ENCODE measurements at regions not wholly inside any gene's neighbourhood (a gene's known extent, or its start where the extent isn't known, plus 50 kb on each side); places are given as distances from the start of the nearest gene placed in this dataset.
A peak's percentile ranks its signal among the peaks of the same experiment; 100 is the strongest.

DNA sequence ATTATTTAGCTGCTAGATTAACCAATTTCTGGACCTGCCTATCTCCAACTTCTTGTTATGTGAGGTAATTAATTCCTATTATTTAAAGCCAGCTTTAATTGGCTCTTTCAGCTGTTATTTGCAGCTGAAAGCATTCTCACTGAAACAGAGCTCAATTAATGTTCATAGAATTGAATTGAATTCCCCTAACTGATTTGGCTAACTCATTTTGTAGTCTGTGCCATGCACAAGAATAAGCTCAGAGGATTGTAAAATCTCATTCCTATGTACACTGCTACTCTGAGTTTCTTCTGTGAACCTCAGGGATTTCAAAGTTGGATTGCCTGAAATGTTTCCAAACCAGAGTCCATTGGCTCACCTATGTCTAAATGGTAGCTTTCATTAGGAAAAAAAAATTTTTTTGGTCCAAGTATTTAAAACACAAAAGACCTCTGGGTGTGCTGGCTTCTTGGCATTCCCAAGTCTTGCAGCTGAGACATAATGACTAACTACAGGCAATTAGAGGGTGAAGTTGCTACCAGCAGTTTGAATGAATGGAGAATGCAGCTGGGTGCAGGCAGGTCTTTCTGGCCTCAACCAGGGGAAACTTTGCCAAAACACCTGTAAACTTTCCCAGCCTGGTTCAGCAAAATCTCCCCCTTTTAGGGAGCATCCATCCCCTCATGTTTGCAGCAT is 134.3 kb downstream of the EDEM1 start:
- Histone ChIP-seq H3K36me3 (replicated peaks in 1 of 2; ENCODE audit: control insufficient read depth in 2 of 2, insufficient read depth in 2 of 2, low read length in 2 of 2) (no peaks in the 10 kb centered on the region), H3K9ac (ENCODE audit: low read depth, low read length, poor library complexity) (no peak overlapping the region), H3K4me2 (ENCODE audit: insufficient read depth, low read length, poor library complexity, severe bottlenecking) (no peak overlapping the region), H3K27ac (replicated peaks; ENCODE audit: low read length) (peak overlapping the region; percentile 34), H2BK120ac (ENCODE audit: low read depth, low read length) (no peak overlapping the region), H4K91ac (ENCODE audit: low read depth, low read length, poor library complexity) (no peak overlapping the region), H2AFZ (ENCODE audit: low read length) (no peak overlapping the region), H3K27me3 (ENCODE audit: control insufficient read depth in 3 of 3, insufficient read depth in 3 of 3, low read depth in 1 of 3, low read length in 3 of 3) (no peaks in the 10 kb centered on the region), H3K9me3 (replicated peaks in 1 of 2; ENCODE audit: control insufficient read depth in 2 of 2, insufficient read depth in 1 of 2, low read depth in 1 of 2, low read length in 2 of 2) (no peaks in the 10 kb centered on the region), H2BK5ac (ENCODE audit: low read length) (no peak overlapping the region), H3K4me3 (ENCODE audit: low read length in 2 of 2) (no peak overlapping the region), H3K14ac (ENCODE audit: low read length) (no peak overlapping the region), H4K8ac (ENCODE audit: low read depth, low read length) (no peak overlapping the region), H3K4ac (ENCODE audit: low read length) (no peak overlapping the region), H2AK5ac (ENCODE audit: low read depth, low read length) (no peak overlapping the region), H2BK12ac (ENCODE audit: low read length) (no peak overlapping the region), H3K18ac (ENCODE audit: low read length) (no peak overlapping the region), H3K79me1 (ENCODE audit: low read depth, low read length) (no peaks in the 10 kb centered on the region), H3K4me1 (ENCODE audit: control insufficient read depth in 2 of 2, insufficient read depth in 1 of 2, low read depth in 1 of 2, low read length in 2 of 2) (peaks cover 0 to 5% of the 10 kb centered on the region in 2 donors), H3K23ac (ENCODE audit: low read depth, low read length, poor library complexity) (no peak overlapping the region), H2BK15ac (ENCODE audit: low read length) (no peak overlapping the region)
- no peak for DNase-seq (ENCODE audit: low spot score)

DNA sequence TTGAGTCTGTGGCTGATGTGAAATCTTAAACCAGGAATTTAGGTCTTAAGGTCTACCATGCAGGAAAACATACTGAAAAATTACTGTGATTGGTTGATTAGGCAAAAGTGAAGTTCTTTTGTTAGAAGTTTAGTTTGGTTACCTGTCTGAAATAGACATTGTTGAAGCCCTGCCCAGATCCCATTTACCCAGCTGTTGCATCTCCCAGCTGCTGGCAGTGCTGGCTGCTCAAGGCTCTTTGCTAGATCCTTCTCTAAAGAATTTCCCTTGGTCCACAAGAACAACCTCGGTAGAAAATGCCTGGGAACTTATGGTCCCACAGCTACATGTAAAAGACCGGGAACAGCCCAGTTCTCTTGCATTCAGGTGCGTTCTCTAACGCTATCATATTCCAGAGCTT is 137.3 kb downstream of the EDEM1 start:
- H3K18ac ChIP-seq (ENCODE audit: low read length) = no peak overlapping the region
- no peak for DNase-seq (ENCODE audit: low spot score)

DNA sequence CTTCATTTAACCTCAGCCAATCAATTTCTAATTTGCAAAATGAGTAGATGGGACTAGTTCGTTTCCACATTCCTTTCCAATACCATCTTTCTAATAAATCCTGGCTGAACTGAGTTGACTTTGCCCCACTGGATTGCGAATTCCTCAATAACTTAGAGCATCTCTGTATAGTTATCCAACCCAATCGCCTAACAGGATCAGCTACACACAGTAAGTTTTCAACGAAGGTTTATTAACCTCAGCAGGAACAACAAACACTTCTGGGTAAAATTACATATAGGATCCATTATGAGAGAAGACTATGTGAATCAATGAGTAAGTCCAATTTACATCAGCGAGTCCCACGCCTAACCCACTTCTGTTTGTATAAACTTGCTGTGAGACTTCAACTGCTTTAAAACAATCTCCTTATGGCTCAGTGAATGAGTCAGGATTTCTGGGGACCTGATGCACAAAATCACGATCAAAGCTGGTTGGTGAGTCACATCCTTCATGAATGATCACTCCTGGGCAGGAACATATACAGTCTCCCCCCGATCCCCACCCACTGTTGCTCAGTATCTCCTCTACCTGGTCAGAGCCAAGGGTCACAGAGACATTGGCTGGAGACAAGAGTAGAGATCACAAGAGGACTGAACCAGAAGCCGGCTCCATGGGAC is 142.8 kb downstream of the EDEM1 start:
- H2BK5ac ChIP-seq (ENCODE audit: low read length) = no peak overlapping the region
- no peaks in the 10 kb centered on the region for H3K9me3 ChIP-seq (replicated peaks in 1 of 2; ENCODE audit: control insufficient read depth in 2 of 2, insufficient read depth in 1 of 2, low read depth in 1 of 2, low read length in 2 of 2)
- H2BK15ac ChIP-seq (ENCODE audit: low read length) = no peak overlapping the region
- no peak overlapping the region for H2AFZ ChIP-seq (ENCODE audit: low read length)
- no peaks in the 10 kb centered on the region for H3K36me3 ChIP-seq (replicated peaks in 1 of 2; ENCODE audit: control insufficient read depth in 2 of 2, insufficient read depth in 2 of 2, low read length in 2 of 2)
- H3K27me3 ChIP-seq (ENCODE audit: control insufficient read depth in 3 of 3, insufficient read depth in 3 of 3, low read depth in 1 of 3, low read length in 3 of 3) = no peaks in the 10 kb centered on the region
- no peak overlapping the region for H2AK5ac ChIP-seq (ENCODE audit: low read depth, low read length)
- no peak for DNase-seq (ENCODE audit: low spot score)
- H3K4me1 ChIP-seq (ENCODE audit: control insufficient read depth in 2 of 2, insufficient read depth in 1 of 2, low read depth in 1 of 2, low read length in 2 of 2) = no peaks in the 10 kb centered on the region
- no CpG with 5 or more reads among the region's 9 CpGs for WGBS, 2 donors (ENCODE audit: extremely low coverage in 2 of 2, insufficient read length in 2 of 2, insufficient replicate concordance in 1 of 2)
- no peak overlapping the region for H4K91ac ChIP-seq (ENCODE audit: low read depth, low read length, poor library complexity)
- no peak overlapping the region for H3K27ac ChIP-seq (replicated peaks; ENCODE audit: low read length)
- H3K23ac ChIP-seq (ENCODE audit: low read depth, low read length, poor library complexity) = no peak overlapping the region
- H4K8ac ChIP-seq (ENCODE audit: low read depth, low read length) = no peak overlapping the region
- no peak overlapping the region for H3K18ac ChIP-seq (ENCODE audit: low read length)
- H2BK12ac ChIP-seq (ENCODE audit: low read length) = no peak overlapping the region
- no peaks in the 10 kb centered on the region for H3K79me1 ChIP-seq (ENCODE audit: low read depth, low read length)
- H3K14ac ChIP-seq (ENCODE audit: low read length) = no peak overlapping the region
- no peak overlapping the region for H3K4ac ChIP-seq (ENCODE audit: low read length)
- no peak overlapping the region for H2BK120ac ChIP-seq (ENCODE audit: low read depth, low read length)
- H3K4me3 ChIP-seq (ENCODE audit: low read length in 2 of 2) = no peak overlapping the region
- no peak overlapping the region for H3K9ac ChIP-seq (ENCODE audit: low read depth, low read length, poor library complexity)
- no peak overlapping the region for H3K4me2 ChIP-seq (ENCODE audit: insufficient read depth, low read length, poor library complexity, severe bottlenecking)

More for the DNA sequence above, 137.3 kb downstream of the EDEM1 start:
- Histone ChIP-seq H2BK120ac (ENCODE audit: low read depth, low read length) (no peak overlapping the region), H3K79me1 (ENCODE audit: low read depth, low read length) (no peaks in the 10 kb centered on the region), H2AFZ (ENCODE audit: low read length) (no peak overlapping the region), H3K27me3 (ENCODE audit: control insufficient read depth in 3 of 3, insufficient read depth in 3 of 3, low read depth in 1 of 3, low read length in 3 of 3) (no peaks in the 10 kb centered on the region), H4K91ac (ENCODE audit: low read depth, low read length, poor library complexity) (no peak overlapping the region), H3K36me3 (replicated peaks in 1 of 2; ENCODE audit: control insufficient read depth in 2 of 2, insufficient read depth in 2 of 2, low read length in 2 of 2) (no peaks in the 10 kb centered on the region), H3K9ac (ENCODE audit: low read depth, low read length, poor library complexity) (no peak overlapping the region), H2BK5ac (ENCODE audit: low read length) (no peak overlapping the region), H3K14ac (ENCODE audit: low read length) (no peak overlapping the region), H2BK12ac (ENCODE audit: low read length) (no peak overlapping the region), H3K4me2 (ENCODE audit: insufficient read depth, low read length, poor library complexity, severe bottlenecking) (no peak overlapping the region), H3K4me1 (ENCODE audit: control insufficient read depth in 2 of 2, insufficient read depth in 1 of 2, low read depth in 1 of 2, low read length in 2 of 2) (peaks cover 0 to 5% of the 10 kb centered on the region in 2 donors), H2AK5ac (ENCODE audit: low read depth, low read length) (no peak overlapping the region), H3K4ac (ENCODE audit: low read length) (no peak overlapping the region), H4K8ac (ENCODE audit: low read depth, low read length) (no peak overlapping the region), H3K4me3 (ENCODE audit: low read length in 2 of 2) (no peak overlapping the region), H3K9me3 (replicated peaks in 1 of 2; ENCODE audit: control insufficient read depth in 2 of 2, insufficient read depth in 1 of 2, low read depth in 1 of 2, low read length in 2 of 2) (no peaks in the 10 kb centered on the region), H3K27ac (replicated peaks; ENCODE audit: low read length) (no peak overlapping the region), H2BK15ac (ENCODE audit: low read length) (no peak overlapping the region), H3K23ac (ENCODE audit: low read depth, low read length, poor library complexity) (no peak overlapping the region)
- no CpG with 5 or more reads among the region's 4 CpGs for WGBS, 2 donors (ENCODE audit: extremely low coverage in 2 of 2, insufficient read length in 2 of 2, insufficient replicate concordance in 1 of 2)

DNA sequence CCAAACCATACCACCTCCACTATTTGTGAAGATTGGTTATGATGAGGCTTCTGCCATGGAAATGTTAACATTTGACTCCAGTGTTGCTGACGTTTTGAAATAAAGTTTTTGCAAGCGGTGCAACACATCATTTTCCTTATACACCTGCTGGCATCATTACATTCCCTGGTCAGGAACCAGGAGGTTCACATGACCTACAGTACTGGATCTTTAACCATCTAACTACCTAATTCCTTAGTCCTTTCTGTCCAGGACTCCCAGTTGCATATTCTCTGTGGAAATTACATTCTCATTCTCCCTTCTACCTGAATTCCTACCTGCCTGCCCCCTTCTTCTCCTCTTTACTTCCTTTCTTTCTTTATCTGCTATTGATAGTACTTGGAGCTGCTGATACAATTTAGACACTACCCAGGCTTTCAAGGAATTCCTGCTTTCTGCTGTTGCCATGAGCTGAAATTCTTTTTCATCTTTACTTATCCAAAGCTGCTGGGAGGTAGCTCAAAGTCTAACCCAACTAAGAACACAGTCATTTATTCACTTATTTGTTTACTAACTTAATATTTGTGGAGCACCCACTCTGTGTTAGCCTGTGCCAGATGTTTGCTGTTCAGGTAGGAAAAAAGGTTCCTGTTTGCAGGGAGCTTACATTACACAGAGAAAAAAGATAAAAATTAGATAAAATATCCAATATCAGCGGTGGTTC is 144.2 kb downstream of the EDEM1 start:
- H3K9ac ChIP-seq (ENCODE audit: low read depth, low read length, poor library complexity) = no peak overlapping the region
- H4K91ac ChIP-seq (ENCODE audit: low read depth, low read length, poor library complexity) = no peak overlapping the region
- H3K27me3 ChIP-seq (ENCODE audit: control insufficient read depth in 3 of 3, insufficient read depth in 3 of 3, low read depth in 1 of 3, low read length in 3 of 3) = no peaks in the 10 kb centered on the region
- no peaks in the 10 kb centered on the region for H3K36me3 ChIP-seq (replicated peaks in 1 of 2; ENCODE audit: control insufficient read depth in 2 of 2, insufficient read depth in 2 of 2, low read length in 2 of 2)
- H2BK12ac ChIP-seq (ENCODE audit: low read length) = no peak overlapping the region
- no peak overlapping the region for H2AFZ ChIP-seq (ENCODE audit: low read length)
- H2AK5ac ChIP-seq (ENCODE audit: low read depth, low read length) = no peak overlapping the region
- no CpG with 5 or more reads among the region's 3 CpGs for WGBS, 2 donors (ENCODE audit: extremely low coverage in 2 of 2, insufficient read length in 2 of 2, insufficient replicate concordance in 1 of 2)
- H2BK5ac ChIP-seq (ENCODE audit: low read length) = no peak overlapping the region
- no peak overlapping the region for H3K4ac ChIP-seq (ENCODE audit: low read length)
- no peak overlapping the region for H3K18ac ChIP-seq (ENCODE audit: low read length)
- no peak overlapping the region for H3K27ac ChIP-seq (replicated peaks; ENCODE audit: low read length)
- H3K9me3 ChIP-seq (replicated peaks in 1 of 2; ENCODE audit: control insufficient read depth in 2 of 2, insufficient read depth in 1 of 2, low read depth in 1 of 2, low read length in 2 of 2) = no peaks in the 10 kb centered on the region
- H2BK120ac ChIP-seq (ENCODE audit: low read depth, low read length) = no peak overlapping the region
- H2BK15ac ChIP-seq (ENCODE audit: low read length) = no peak overlapping the region
- H3K4me1 ChIP-seq (ENCODE audit: control insufficient read depth in 2 of 2, insufficient read depth in 1 of 2, low read depth in 1 of 2, low read length in 2 of 2) = no peaks in the 10 kb centered on the region
- no peak overlapping the region for H3K14ac ChIP-seq (ENCODE audit: low read length)
- no peak overlapping the region for H3K4me3 ChIP-seq (ENCODE audit: low read length in 2 of 2)
- H3K4me2 ChIP-seq (ENCODE audit: insufficient read depth, low read length, poor library complexity, severe bottlenecking) = no peak overlapping the region
- no peak overlapping the region for H3K23ac ChIP-seq (ENCODE audit: low read depth, low read length, poor library complexity)
- no peaks in the 10 kb centered on the region for H3K79me1 ChIP-seq (ENCODE audit: low read depth, low read length)
- no peak for DNase-seq (ENCODE audit: low spot score)
- H4K8ac ChIP-seq (ENCODE audit: low read depth, low read length) = no peak overlapping the region
